HPDE6-E6E7 (cell line): ENCODE measurements at regions not wholly inside any gene's neighbourhood (a gene's known extent, or its start where the extent isn't known, plus 50 kb on each side); places are given as distances from the start of the nearest gene placed in this dataset.

Experiments used
- DNase-seq: peaks from one replicate; pipeline ENCODE4 v3.0.0; 2011; ENCODE audit warnings: missing footprints; ENCODE audit errors: extremely low spot score

DNA sequence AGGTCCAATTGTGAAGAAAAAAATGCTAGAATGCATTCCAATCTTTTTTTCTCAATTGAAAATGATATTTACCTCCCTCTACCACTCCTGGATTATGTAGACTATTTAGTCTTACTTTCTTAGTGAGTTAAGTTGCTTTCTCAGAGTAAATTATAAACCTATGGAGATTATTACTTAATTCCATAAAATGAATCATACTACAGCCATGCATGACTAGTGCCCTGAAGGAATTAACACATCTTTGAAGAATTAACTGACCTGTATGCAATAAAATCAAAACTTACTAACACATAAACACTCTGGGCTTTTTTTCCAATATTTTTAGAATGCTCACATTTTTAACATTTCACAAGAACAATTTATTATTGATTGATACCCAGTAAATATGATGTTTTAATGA, 379.4 kb upstream of the DACH1 start:
- DNase-seq: peak; percentile 8

- DNase-seq: no peak
These were observed 377.8 kb upstream of the DACH1 start for GRCh38 chr13:72244788-72245187.

DNA sequence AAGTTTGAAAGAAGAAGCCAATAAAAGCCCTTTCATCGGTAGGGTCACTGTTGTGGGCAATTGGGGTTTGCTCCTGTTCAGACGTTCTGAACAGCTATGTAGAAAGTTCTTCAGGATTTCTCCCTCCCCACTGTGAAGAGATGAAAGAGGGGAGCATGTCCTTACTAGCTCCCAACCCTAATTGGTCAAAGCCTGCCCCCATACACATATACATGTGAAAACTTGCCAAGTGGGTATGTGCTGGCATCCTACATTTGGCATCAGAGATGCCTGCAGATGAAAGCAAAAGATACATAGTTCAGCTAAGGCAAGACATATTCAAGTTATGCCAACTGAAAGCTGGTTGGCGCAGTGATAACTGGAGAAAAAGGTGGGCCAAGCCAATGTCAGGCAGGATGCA, 363.1 kb upstream of the DACH1 start:
- no peak for DNase-seq

GRCh38 chr13:72229067-72229466, 362.1 kb upstream of the DACH1 start:
- DNase-seq: no peak

GRCh38 chr13:72221276-72221962, 354.4 kb upstream of the DACH1 start:
- peak; percentile 10 for DNase-seq

DNA sequence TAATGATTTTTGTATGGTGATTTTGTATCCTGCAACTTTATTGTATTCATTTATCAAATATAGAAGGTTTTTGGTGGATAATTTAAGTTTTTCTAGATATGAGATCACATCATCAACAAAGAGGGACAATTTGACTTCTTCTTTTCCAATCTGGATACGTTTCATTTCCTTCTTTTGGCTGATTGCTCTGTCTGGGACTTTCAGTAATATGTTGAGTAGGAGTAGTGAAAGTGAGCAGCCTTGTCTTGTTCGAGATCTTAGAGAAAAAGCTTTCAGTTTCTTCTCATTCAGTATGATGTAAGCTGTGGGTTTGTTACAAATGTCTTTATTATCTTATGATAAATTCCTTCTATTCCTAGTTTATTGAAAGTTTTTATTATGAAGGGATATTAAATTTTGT, 352.0 kb upstream of the DACH1 start:
- DNase-seq: no peak

DNA sequence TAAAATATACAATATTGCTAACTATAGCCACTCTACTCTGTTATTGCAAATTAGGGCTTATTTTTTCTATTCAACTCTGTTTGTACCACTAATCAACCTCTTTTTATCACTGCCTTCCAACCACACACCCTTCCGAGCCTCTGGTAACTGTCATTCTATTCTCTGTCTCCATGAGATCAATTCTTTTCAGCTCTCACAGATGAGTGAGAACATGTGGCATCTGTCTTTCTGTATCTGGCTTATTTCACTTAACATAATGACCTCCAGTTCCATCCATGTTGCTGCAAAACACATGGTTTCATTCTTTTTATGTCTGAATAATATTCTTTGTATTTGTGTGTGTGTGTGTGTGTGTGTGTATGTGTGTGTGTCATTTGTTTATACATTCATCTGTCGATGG, 350.1 kb upstream of the DACH1 start:
- no peak for DNase-seq

GRCh38 chr13:72208112-72208645, 341.2 kb upstream of the DACH1 start:
- no peak for DNase-seq

- peak; percentile 8 for DNase-seq
These were observed 338.8 kb upstream of the DACH1 start for GRCh38 chr13:72205773-72206172.

DNA sequence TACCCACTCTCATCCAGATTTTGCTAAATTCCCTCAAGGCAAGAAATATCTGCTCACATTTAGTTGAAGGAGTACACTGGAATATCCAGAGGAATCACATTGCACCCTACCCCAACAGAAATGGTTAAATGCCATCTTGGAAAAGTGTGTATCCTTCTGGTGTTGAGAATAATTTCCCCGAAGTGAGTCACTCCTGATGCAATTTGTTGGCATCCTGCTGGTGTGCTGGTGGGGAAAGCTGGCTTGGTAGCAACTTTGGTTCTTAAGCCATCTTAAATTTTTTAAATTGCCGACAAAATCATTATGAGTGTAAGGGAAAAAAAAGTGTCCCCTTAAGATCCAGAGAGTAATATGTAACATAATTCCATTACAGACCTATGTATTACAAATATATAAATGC, 337.3 kb upstream of the DACH1 start:
- peak; percentile 21 for DNase-seq

GRCh38 chr13:72201726-72202125, 334.7 kb upstream of the DACH1 start:
- DNase-seq: no peak

DNA sequence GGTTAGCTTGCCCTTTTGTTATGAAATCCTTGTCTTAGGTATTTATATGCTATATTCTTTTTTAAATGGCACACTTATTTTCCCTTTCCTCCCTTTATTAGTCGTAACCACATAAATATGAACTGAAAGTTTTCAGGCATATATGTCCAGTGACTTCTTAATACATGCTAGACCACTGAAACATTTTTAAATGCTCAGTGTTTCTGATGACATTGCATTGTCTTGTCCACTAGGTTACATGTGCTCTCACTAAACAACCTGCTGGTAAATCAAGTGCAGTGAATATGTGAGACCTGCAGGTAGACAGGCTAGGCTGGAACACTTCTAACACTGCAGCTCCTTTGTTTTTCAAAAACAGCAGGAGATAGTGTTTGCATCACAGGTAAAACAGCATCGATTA, 332.6 kb upstream of the DACH1 start:
- no peak for DNase-seq

- DNase-seq: no peak
These were observed 332.1 kb upstream of the DACH1 start for GRCh38 chr13:72198967-72199560.

GRCh38 chr13:72198042-72198441, 331.0 kb upstream of the DACH1 start:
- DNase-seq: no peak

- DNase-seq: no peak
These were observed 328.2 kb upstream of the DACH1 start for GRCh38 chr13:72195044-72195704.

- peak; percentile 9 for DNase-seq
These were observed 327.5 kb upstream of the DACH1 start for GRCh38 chr13:72194523-72194922.

- no peak for DNase-seq
These were observed 319.9 kb upstream of the DACH1 start for GRCh38 chr13:72186730-72187422.

DNA sequence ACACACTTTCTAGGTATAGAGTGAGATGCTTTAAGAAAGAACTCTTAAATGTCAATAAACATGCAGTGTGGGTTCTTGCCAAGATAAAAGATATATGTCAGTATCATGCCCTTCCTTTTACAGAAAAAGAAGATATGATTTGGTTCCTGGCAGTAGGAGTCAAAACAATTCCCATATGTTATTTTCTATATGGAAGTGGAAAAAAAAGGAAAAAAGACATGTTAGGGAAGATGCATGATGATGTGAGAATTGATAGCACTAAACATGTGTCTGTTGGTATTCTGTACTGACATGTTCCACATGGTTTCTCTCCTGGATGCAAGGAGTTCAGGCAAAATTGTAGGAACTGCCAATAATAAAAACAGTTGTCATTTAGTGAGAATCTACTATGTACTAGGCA, 318.8 kb upstream of the DACH1 start:
- DNase-seq: no peak

DNA sequence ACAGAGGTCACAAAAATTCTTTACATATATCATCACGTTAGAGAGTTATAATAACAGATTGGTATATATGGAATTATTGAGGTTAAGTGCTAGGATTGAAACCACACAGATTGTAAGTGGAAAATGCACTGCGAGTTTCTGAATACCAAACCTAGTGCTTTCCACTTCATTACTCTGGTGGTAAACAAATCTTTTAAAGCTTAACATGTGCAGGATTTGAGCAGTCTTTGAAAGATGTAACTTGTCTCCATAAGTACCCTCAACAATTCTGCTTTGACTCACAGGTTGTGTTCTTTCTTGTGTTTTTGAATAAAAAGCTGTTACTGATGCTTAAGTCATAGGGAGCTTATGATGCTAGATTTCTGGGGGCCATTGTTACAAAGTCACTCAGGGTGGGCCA, 314.7 kb upstream of the DACH1 start:
- DNase-seq: no peak

DNA sequence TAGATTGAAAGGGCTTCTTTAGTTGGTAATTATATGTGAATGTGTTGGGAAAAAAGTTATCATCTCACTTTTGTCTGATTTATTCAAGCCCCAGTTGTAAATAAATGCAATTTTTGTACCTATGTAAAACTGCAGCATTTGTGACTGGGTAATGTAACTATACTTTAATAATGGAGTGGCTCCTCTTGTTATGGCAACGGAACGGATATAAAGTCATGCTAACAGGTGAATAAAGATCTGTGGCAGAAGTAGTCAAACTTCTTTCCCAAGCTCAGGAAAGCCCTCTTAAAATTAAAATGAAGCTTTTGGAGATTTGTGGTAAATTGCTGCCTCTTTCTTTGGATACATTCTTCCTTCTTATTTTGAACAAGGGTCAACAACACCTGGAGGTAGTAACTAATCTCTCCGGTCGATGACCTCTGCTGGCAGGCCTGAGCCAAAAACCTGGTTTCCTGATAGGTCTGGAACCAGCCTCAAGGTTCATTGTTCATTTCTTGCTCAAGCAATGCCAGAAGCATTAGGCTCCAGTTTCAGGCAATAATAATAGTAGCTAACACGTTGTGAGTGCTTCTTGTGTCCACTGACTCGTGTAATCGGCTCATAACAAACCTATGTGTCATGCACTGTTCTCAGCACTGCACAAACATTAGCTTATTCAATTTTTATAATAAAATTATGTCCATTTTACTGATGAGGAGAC, 313.4 kb upstream of the DACH1 start:
- no peak for DNase-seq

DNA sequence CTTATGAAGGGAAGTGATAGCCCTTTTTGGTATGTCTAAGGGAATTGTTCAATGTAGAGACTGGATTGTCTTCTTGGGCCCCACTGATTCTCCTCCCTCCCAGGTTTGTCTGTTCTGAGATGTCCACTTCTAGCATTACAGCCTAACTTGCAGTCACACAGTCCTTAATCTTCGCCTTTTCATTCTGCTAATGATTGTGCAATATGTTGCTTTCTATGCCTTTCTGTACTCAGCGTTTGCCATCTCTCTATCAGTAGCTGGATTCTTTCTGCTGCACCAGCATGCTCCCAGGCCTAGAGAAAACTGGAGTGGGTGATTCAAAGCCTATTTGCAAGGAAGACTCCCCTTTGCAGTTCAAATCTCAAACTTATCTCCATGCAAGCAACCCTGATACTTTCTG, 307.5 kb upstream of the DACH1 start:
- DNase-seq: no peak

- DNase-seq: no peak
These were observed 303.6 kb upstream of the DACH1 start for GRCh38 chr13:72170571-72170970.
